ENCODE measurements at regions not wholly inside any gene's neighbourhood (a gene's known extent, or its start where the extent isn't known, plus 50 kb on each side); places are given as distances from the start of the nearest gene placed in this dataset.

DNA sequence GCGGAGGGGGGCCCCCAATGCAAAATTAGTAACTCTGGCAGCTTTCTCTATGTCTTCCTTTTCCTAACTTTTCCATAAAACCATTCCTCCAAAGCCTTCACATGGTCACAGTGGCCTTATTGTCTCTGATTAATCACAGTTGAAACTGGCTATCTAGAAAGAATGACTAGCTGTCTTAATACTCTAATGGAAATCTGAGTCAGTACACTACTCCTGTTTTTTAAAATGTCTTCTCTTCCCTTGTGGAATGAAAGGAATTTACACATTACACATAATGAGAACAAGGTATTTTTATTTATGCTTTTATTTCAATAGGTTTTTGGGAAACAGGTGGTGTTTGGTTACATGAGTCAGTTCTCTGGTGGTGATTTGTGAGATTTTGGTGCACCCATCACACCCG is 66.3 kb upstream of the PUDP start:
- TF ChIP-seq MAX (IDR thresholded peaks at IDR 0.05; ENCODE audit: insufficient read depth, insufficient read length) (no peak), JUN (IDR thresholded peaks at IDR 0.05; ENCODE audit: borderline replicate concordance, insufficient read depth, insufficient read length, low read depth) (no peak), POLR2A (IDR thresholded peaks at IDR 0.05; ENCODE audit: low read depth, low read length) (no peak), EZH2 (IDR thresholded peaks at IDR 0.05; ENCODE audit: borderline replicate concordance, low read depth, low read length, severe bottlenecking) (no peak), GATA2 (IDR thresholded peaks at IDR 0.05; ENCODE audit: insufficient read depth, insufficient read length, low read depth, low read length) (no peak), MYC (IDR thresholded peaks at IDR 0.05; ENCODE audit: low read depth, low read length) (no peak), FOS (IDR thresholded peaks at IDR 0.05; ENCODE audit: borderline replicate concordance, insufficient read depth, low read length) (no peak), POLR2AphosphoS5 (IDR thresholded peaks at IDR 0.05; ENCODE audit: insufficient read depth, low read depth, low read length) (no peak)
- TF ChIP-seq, protein P1, sequence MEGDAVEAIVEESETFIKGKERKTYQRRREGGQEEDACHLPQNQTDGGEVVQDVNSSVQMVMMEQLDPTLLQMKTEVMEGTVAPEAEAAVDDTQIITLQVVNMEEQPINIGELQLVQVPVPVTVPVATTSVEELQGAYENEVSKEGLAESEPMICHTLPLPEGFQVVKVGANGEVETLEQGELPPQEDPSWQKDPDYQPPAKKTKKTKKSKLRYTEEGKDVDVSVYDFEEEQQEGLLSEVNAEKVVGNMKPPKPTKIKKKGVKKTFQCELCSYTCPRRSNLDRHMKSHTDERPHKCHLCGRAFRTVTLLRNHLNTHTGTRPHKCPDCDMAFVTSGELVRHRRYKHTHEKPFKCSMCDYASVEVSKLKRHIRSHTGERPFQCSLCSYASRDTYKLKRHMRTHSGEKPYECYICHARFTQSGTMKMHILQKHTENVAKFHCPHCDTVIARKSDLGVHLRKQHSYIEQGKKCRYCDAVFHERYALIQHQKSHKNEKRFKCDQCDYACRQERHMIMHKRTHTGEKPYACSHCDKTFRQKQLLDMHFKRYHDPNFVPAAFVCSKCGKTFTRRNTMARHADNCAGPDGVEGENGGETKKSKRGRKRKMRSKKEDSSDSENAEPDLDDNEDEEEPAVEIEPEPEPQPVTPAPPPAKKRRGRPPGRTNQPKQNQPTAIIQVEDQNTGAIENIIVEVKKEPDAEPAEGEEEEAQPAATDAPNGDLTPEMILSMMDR (IDR thresholded peaks at IDR 0.05; ENCODE audit: extremely low read depth in 1 of 2, insufficient read depth in 1 of 2, low read depth in 1 of 2, low read length in 2 of 2), result no peak
- FAIRE-seq (no peak), DNase-seq (ENCODE audit: low read depth, low spot score) (no peak)
- H3K4me2 ChIP-seq (ENCODE audit: insufficient read depth, low read length), result no peak overlapping the region
- H2AFZ ChIP-seq (ENCODE audit: low read depth, low read length), result no peak overlapping the region
- no peak overlapping the region for H3K9ac ChIP-seq (replicated peaks; ENCODE audit: extremely low read depth, insufficient read depth, low read length)
- no peaks in the 10 kb centered on the region for H3K4me1 ChIP-seq (ENCODE audit: control insufficient read depth, extremely low read depth, insufficient read depth, low read length)
- ChIA-PET CTCF (no interaction called here), POLR2A (no interaction called here)
- H3K9me1 ChIP-seq (replicated peaks; ENCODE audit: control insufficient read depth, extremely low read depth, insufficient read depth, low read length), result no peaks in the 10 kb centered on the region
- no peak overlapping the region for H3K27ac ChIP-seq (ENCODE audit: insufficient read depth, low read depth, low read length)
- H4K20me1 ChIP-seq (replicated peaks; ENCODE audit: control insufficient read depth, extremely low read depth, insufficient read depth, low read length), result no peaks in the 10 kb centered on the region
- H3K27me3 ChIP-seq (ENCODE audit: control insufficient read depth in 2 of 2, insufficient read depth in 2 of 2, low read length in 2 of 2), result no peaks in the 10 kb centered on the region
- intact Hi-C loops (cut with micrococcal nuclease) (no loop called here), dilution Hi-C loops (cut with MboI; ENCODE audit: extremely low pct_ligation_motif_present, low sequenced_read_pairs) (no loop called here)
- H3K9me3 ChIP-seq (replicated peaks; ENCODE audit: control insufficient read depth, insufficient read depth, low read length), result no peaks in the 10 kb centered on the region
- no peak overlapping the region for H3K4me3 ChIP-seq (replicated peaks in 1 of 3; ENCODE audit: insufficient read depth in 1 of 3, low read depth in 1 of 3, low read length in 3 of 3)
- no TSS peak for BruUV-seq (replicated peaks)
- no peaks in the 10 kb centered on the region for H3K79me2 ChIP-seq (ENCODE audit: control insufficient read depth, insufficient read depth, low read length)
- no peaks in the 10 kb centered on the region for H3K36me3 ChIP-seq (ENCODE audit: control insufficient read depth in 2 of 2, extremely low read depth in 1 of 2, insufficient read depth in 2 of 2, low read length in 2 of 2)
